Ecto neural progenitor cell (in vitro differentiated cells): ENCODE measurements at regions not wholly inside any gene's neighbourhood (a gene's known extent, or its start where the extent isn't known, plus 50 kb on each side); places are given as distances from the start of the nearest gene placed in this dataset.

Experiments used
- DNase-seq: peaks from one replicate; pipeline ENCODE4 v3.0.0-alpha.2; 2018; ENCODE audit warnings: low spot score

- no peak for DNase-seq
These were observed 133.2 kb upstream of the PTPN1 start for GRCh38 chr20:50376888-50377459.

GRCh38 chr20:50378170-50379000 is 131.8 kb upstream of the PTPN1 start:
- no peak for DNase-seq

GRCh38 chr20:50379049-50379990 is 130.9 kb upstream of the PTPN1 start:
- no peak for DNase-seq

GRCh38 chr20:50379991-50380696 is 130.0 kb upstream of the PTPN1 start:
- no peak for DNase-seq

- DNase-seq, result no peak
These were observed 129.5 kb upstream of the PTPN1 start for GRCh38 chr20:50380697-50381040.

GRCh38 chr20:50381075-50381732 is 129.0 kb upstream of the PTPN1 start:
- DNase-seq, result no peak

- DNase-seq, result no peak
These were observed 128.2 kb upstream of the PTPN1 start for GRCh38 chr20:50381771-50382593.

- no peak for DNase-seq
These were observed 124.2 kb upstream of the PTPN1 start for GRCh38 chr20:50385733-50386640.

- DNase-seq, result no peak
These were observed 123.6 kb upstream of the PTPN1 start for GRCh38 chr20:50386641-50386960.

GRCh38 chr20:50387218-50387995 is 122.8 kb upstream of the PTPN1 start:
- no peak for DNase-seq

- DNase-seq, result no peak
These were observed 122.2 kb upstream of the PTPN1 start for GRCh38 chr20:50387996-50388332.

GRCh38 chr20:50388733-50389437 is 121.3 kb upstream of the PTPN1 start:
- DNase-seq, result no peak

- DNase-seq, result no peak
These were observed 120.8 kb upstream of the PTPN1 start for GRCh38 chr20:50389438-50389807.

GRCh38 chr20:50389808-50390684 is 120.1 kb upstream of the PTPN1 start:
- no peak for DNase-seq

- no peak for DNase-seq
These were observed 119.3 kb upstream of the PTPN1 start for GRCh38 chr20:50390685-50391443.

- no peak for DNase-seq
These were observed 118.6 kb upstream of the PTPN1 start for GRCh38 chr20:50391444-50392137.
